KMS-11 (cell line): ENCODE measurements at regions not wholly inside any gene's neighbourhood (a gene's known extent, or its start where the extent isn't known, plus 50 kb on each side); places are given as distances from the start of the nearest gene placed in this dataset.

Experiments
- H2AFZ ChIP-seq: fragments of 200-600 bp; sonication (generic); 2 replicates; pipeline ENCODE4 v1.6.1; 2016; ENCODE audit warnings: antibody characterized with exemption, mixed run types, low read depth
- H3K27ac ChIP-seq: fragments of 200-600 bp; sonication (generic); 2 replicates; pipeline ENCODE4 v1.6.1; 2016; ENCODE audit warnings: mild to moderate bottlenecking, mixed run types
- H3K27me3 ChIP-seq: fragments of 200-600 bp; sonication (generic); 2 replicates; pipeline ENCODE4 v1.6.1; 2017; ENCODE audit warnings: mild to moderate bottlenecking, low read depth, mixed run types, moderate library complexity; ENCODE audit not compliant: insufficient read depth
- H3K36me3 ChIP-seq: fragments of 200-600 bp; sonication (generic); 2 replicates; pipeline ENCODE4 v1.6.1; 2017; ENCODE audit warnings: mild to moderate bottlenecking, mixed run types; ENCODE audit not compliant: insufficient read depth
- H3K4me1 ChIP-seq: fragments of 200-600 bp; sonication (generic); 2 replicates; pipeline ENCODE4 v1.6.1; 2016; ENCODE audit warnings: mild to moderate bottlenecking, low read depth, mixed run types; ENCODE audit not compliant: poor library complexity, severe bottlenecking
- H3K4me2 ChIP-seq: fragments of 200-600 bp; sonication (generic); 2 replicates; pipeline ENCODE4 v1.7.0; 2016; ENCODE audit warnings: mild to moderate bottlenecking, mixed run types
- H3K4me3 ChIP-seq: fragments of 200-600 bp; sonication (generic); IDR thresholded peaks from 2 replicates; pipeline ENCODE4 v1.6.1; 2017; ENCODE audit warnings: low read depth, low read length, mixed read lengths; ENCODE audit not compliant: insufficient read depth
- H3K79me2 ChIP-seq: fragments of 200-600 bp; sonication (generic); 2 replicates; pipeline ENCODE4 v1.6.1; 2016; ENCODE audit warnings: low read depth, mixed run types; ENCODE audit not compliant: insufficient read depth
- H3K9ac ChIP-seq: fragments of 200-600 bp; sonication (generic); 2 replicates; pipeline ENCODE4 v1.6.1; 2016; ENCODE audit warnings: mild to moderate bottlenecking, mixed run types
- H4K20me1 ChIP-seq: fragments of 200-600 bp; sonication (generic); 2 replicates; pipeline ENCODE4 v1.6.1; 2016; ENCODE audit warnings: mild to moderate bottlenecking, mixed run types; ENCODE audit not compliant: insufficient read depth
- TF ChIP-seq, protein P1 (sequence below): fragments of 200-600 bp; sonication (generic); conservative IDR thresholded peaks from 2 replicates; pipeline ENCODE4 v1.6.1; 2017; ENCODE audit warnings: low read depth, mild to moderate bottlenecking, antibody characterized with exemption, low read length, moderate library complexity, mixed read lengths

DNA sequence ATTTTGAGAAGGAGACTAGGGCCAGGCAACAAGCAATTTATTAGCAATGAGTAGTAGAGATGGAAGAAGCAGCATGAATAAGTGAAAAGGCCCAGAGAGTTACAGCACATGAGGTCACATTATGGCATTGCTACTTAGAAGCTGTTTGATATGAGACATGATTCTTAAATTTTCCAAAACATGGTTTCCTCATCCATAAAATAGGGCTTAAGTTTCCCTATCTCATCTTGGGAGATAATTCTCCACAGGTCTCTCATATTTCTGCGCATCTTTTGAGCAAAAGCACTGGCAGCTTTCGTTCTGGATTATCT lies 656.1 kb downstream of the EPHA7 start:
- H3K4me1 ChIP-seq: peaks cover 17% of the 10 kb centered on the region
- H3K9ac ChIP-seq: no peak overlapping the region
- H3K79me2 ChIP-seq: no peaks in the 10 kb centered on the region
- no peak overlapping the region for H3K4me3 ChIP-seq
- H3K36me3 ChIP-seq: no peaks in the 10 kb centered on the region
- H4K20me1 ChIP-seq: no peaks in the 10 kb centered on the region
- no peak overlapping the region for H3K4me2 ChIP-seq
- H3K27me3 ChIP-seq: no peaks in the 10 kb centered on the region
- H3K27ac ChIP-seq: no peak overlapping the region
- TF ChIP-seq, protein P1, sequence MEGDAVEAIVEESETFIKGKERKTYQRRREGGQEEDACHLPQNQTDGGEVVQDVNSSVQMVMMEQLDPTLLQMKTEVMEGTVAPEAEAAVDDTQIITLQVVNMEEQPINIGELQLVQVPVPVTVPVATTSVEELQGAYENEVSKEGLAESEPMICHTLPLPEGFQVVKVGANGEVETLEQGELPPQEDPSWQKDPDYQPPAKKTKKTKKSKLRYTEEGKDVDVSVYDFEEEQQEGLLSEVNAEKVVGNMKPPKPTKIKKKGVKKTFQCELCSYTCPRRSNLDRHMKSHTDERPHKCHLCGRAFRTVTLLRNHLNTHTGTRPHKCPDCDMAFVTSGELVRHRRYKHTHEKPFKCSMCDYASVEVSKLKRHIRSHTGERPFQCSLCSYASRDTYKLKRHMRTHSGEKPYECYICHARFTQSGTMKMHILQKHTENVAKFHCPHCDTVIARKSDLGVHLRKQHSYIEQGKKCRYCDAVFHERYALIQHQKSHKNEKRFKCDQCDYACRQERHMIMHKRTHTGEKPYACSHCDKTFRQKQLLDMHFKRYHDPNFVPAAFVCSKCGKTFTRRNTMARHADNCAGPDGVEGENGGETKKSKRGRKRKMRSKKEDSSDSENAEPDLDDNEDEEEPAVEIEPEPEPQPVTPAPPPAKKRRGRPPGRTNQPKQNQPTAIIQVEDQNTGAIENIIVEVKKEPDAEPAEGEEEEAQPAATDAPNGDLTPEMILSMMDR: no peak
- no peak overlapping the region for H2AFZ ChIP-seq

GRCh38 chr6:92762443-92763273 lies 656.7 kb downstream of the EPHA7 start:
- no peak overlapping the region for H3K4me2 ChIP-seq
- no peak overlapping the region for H3K4me3 ChIP-seq
- H4K20me1 ChIP-seq: no peaks in the 10 kb centered on the region
- no peak overlapping the region for H3K9ac ChIP-seq
- H3K4me1 ChIP-seq: peaks cover 19% of the 10 kb centered on the region
- H3K36me3 ChIP-seq: no peaks in the 10 kb centered on the region
- H3K27ac ChIP-seq: no peak overlapping the region
- H3K79me2 ChIP-seq: no peaks in the 10 kb centered on the region
- no peaks in the 10 kb centered on the region for H3K27me3 ChIP-seq
- H2AFZ ChIP-seq: no peak overlapping the region
- TF ChIP-seq, protein P1: no peak

- H3K36me3 ChIP-seq: no peaks in the 10 kb centered on the region
Measured at GRCh38 chr6:92759178-92759577, 660.2 kb downstream of the EPHA7 start.

GRCh38 chr6:92757925-92758324 lies 661.4 kb downstream of the EPHA7 start:
- Histone ChIP-seq H3K27me3 (no peaks in the 10 kb centered on the region), H3K36me3 (no peaks in the 10 kb centered on the region), H3K27ac (no peak overlapping the region), H3K4me2 (no peak overlapping the region), H4K20me1 (no peaks in the 10 kb centered on the region), H3K4me1 (peaks cover 19% of the 10 kb centered on the region), H2AFZ (no peak overlapping the region), H3K4me3 (no peak overlapping the region), H3K9ac (no peak overlapping the region), H3K79me2 (no peaks in the 10 kb centered on the region)
- TF ChIP-seq, protein P1: no peak

More at GRCh38 chr6:92759178-92759577, 660.2 kb downstream of the EPHA7 start:
- TF ChIP-seq, protein P1: no peak
- Histone ChIP-seq H3K4me2 (peak overlapping the region; percentile 39; the same call in 1 of the 2 replicates), H4K20me1 (no peaks in the 10 kb centered on the region), H3K4me3 (no peak overlapping the region), H3K27me3 (no peaks in the 10 kb centered on the region), H3K79me2 (no peaks in the 10 kb centered on the region), H3K27ac (no peak overlapping the region), H2AFZ (no peak overlapping the region; the same call in 1 of the 2 replicates), H3K4me1 (peaks cover 19% of the 10 kb centered on the region), H3K9ac (no peak overlapping the region)
